ENCODE measurements at regions not wholly inside any gene's neighbourhood (a gene's known extent, or its start where the extent isn't known, plus 50 kb on each side); places are given as distances from the start of the nearest gene placed in this dataset.

DNA sequence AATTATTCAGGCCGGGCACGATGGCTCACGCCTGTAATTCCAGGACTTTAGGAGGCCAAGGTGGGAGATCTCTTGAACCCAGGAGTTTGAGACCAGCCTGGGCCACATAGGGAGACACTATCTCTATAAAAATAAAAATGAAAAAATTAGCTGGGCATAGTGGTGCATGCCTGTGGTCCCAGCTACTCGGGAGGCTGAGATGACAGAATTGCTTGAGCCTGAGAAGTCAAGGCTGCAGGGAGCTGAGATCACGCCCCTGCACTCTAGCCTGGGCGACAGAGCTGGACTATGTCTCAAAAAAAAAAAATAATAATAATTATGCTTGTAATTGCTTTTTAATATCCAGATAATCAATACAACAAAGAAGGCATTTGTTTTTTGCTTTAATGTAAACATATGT is 91.3 kb downstream of the RIPK4 start:
- Histone ChIP-seq H3K27me3 (replicated peaks in 1 of 4; ENCODE audit: control extremely low read depth in 1 of 4, control insufficient read depth in 3 of 4, insufficient read depth in 4 of 4, low read length in 3 of 4) (peaks cover 0 to 6% (median 0%) of the 10 kb centered on the region in 4 experiments), H4K20me1 (ENCODE audit: control insufficient read depth, insufficient read depth, low read length, poor library complexity, severe bottlenecking) (no peaks in the 10 kb centered on the region), H3K4me1 (ENCODE audit: control insufficient read depth in 2 of 2, insufficient read depth in 2 of 2, low read length in 2 of 2) (no peaks in the 10 kb centered on the region), H3K9ac (ENCODE audit: low read length) (no peak overlapping the region), H3K36me3 (replicated peaks in 1 of 2; ENCODE audit: control extremely low read depth in 1 of 2, control insufficient read depth in 1 of 2, extremely low read depth in 1 of 2, insufficient read depth in 2 of 2, low read length in 1 of 2) (no peaks in the 10 kb centered on the region), H3K79me2 (ENCODE audit: control insufficient read depth, insufficient read depth, low read length) (no peaks in the 10 kb centered on the region), H3K4me2 (replicated peaks; ENCODE audit: low read depth, low read length, poor library complexity, severe bottlenecking) (no peak overlapping the region), H3K27ac (ENCODE audit: low read length in 2 of 2) (no peak overlapping the region), H3K9me3 (ENCODE audit: control extremely low read depth in 1 of 3, control insufficient read depth in 2 of 3, insufficient read depth in 1 of 3, low read length in 2 of 3) (no peaks in the 10 kb centered on the region), H2AFZ (ENCODE audit: insufficient read depth, low read depth, low read length, poor library complexity, severe bottlenecking) (no peak overlapping the region), H3K4me3 (ENCODE audit: control extremely low read depth in 1 of 5, extremely low read depth in 1 of 5, insufficient read depth in 1 of 5, low read depth in 2 of 5, low read length in 4 of 5) (no peak overlapping the region)
- peaks cover 20% of the 10 kb centered on the region for H3K27me3 Mint-ChIP-seq
- TF ChIP-seq, protein P1, sequence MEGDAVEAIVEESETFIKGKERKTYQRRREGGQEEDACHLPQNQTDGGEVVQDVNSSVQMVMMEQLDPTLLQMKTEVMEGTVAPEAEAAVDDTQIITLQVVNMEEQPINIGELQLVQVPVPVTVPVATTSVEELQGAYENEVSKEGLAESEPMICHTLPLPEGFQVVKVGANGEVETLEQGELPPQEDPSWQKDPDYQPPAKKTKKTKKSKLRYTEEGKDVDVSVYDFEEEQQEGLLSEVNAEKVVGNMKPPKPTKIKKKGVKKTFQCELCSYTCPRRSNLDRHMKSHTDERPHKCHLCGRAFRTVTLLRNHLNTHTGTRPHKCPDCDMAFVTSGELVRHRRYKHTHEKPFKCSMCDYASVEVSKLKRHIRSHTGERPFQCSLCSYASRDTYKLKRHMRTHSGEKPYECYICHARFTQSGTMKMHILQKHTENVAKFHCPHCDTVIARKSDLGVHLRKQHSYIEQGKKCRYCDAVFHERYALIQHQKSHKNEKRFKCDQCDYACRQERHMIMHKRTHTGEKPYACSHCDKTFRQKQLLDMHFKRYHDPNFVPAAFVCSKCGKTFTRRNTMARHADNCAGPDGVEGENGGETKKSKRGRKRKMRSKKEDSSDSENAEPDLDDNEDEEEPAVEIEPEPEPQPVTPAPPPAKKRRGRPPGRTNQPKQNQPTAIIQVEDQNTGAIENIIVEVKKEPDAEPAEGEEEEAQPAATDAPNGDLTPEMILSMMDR (IDR thresholded peaks at IDR 0.05) = no peak
- TF ChIP-seq EZH2 (IDR thresholded peaks at IDR 0.05; ENCODE audit: borderline replicate concordance, insufficient read depth, low read depth, low read length, poor library complexity, severe bottlenecking) = no peak
- no CpG with 5 or more reads among the region's 6 CpGs for WGBS (ENCODE audit: insufficient coverage)
- H3K27ac Mint-ChIP-seq = no peak overlapping the region
- H3K4me1 Mint-ChIP-seq = no peaks in the 10 kb centered on the region
- ChIA-PET POLR2A (no interaction called here), CTCF (no interaction called here)
- DNase-seq (no peak), ATAC-seq (ENCODE audit: low read depth) (no peak)
- no peaks in the 10 kb centered on the region for H3K9me3 Mint-ChIP-seq (ENCODE audit: insufficient read depth)
- no peak overlapping the region for H3K4me3 Mint-ChIP-seq
- intact Hi-C loops (cut with micrococcal nuclease) = no loop called here

DNA sequence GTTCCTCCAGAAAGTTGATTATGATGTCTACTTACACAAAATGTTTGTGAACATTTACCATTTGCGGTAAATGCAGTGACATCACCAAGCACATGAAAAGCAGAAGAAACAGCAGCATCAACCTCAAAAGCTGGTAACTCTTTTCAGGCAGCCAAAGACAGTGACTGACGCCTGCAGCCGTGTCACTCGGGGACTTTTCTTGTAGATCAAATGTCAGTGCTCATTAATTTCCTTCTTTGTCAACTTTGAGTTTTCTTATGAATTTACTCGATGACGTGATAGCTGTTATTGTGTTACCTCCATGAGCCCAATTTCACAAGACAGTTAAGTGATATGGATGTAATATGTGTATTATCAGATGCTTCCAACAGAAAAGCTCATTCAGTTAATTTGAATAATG is 92.5 kb downstream of the RIPK4 start:
- Histone ChIP-seq H3K9ac (ENCODE audit: low read length) (no peak overlapping the region), H2AFZ (ENCODE audit: insufficient read depth, low read depth, low read length, poor library complexity, severe bottlenecking) (no peak overlapping the region), H3K27me3 (replicated peaks in 1 of 4; ENCODE audit: control extremely low read depth in 1 of 4, control insufficient read depth in 3 of 4, insufficient read depth in 4 of 4, low read length in 3 of 4) (peaks cover 0 to 3% (median 0%) of the 10 kb centered on the region in 4 experiments), H3K4me2 (replicated peaks; ENCODE audit: low read depth, low read length, poor library complexity, severe bottlenecking) (no peak overlapping the region), H3K36me3 (replicated peaks in 1 of 2; ENCODE audit: control extremely low read depth in 1 of 2, control insufficient read depth in 1 of 2, extremely low read depth in 1 of 2, insufficient read depth in 2 of 2, low read length in 1 of 2) (no peaks in the 10 kb centered on the region), H3K27ac (ENCODE audit: low read length in 2 of 2) (no peak overlapping the region), H3K9me3 (ENCODE audit: control extremely low read depth in 1 of 3, control insufficient read depth in 2 of 3, insufficient read depth in 1 of 3, low read length in 2 of 3) (no peaks in the 10 kb centered on the region), H4K20me1 (ENCODE audit: control insufficient read depth, insufficient read depth, low read length, poor library complexity, severe bottlenecking) (no peaks in the 10 kb centered on the region), H3K4me1 (ENCODE audit: control insufficient read depth in 2 of 2, insufficient read depth in 2 of 2, low read length in 2 of 2) (no peaks in the 10 kb centered on the region), H3K79me2 (ENCODE audit: control insufficient read depth, insufficient read depth, low read length) (no peaks in the 10 kb centered on the region), H3K4me3 (ENCODE audit: control extremely low read depth in 1 of 5, extremely low read depth in 1 of 5, insufficient read depth in 1 of 5, low read depth in 2 of 5, low read length in 4 of 5) (no peak overlapping the region)
- intact Hi-C loops (cut with micrococcal nuclease) = no loop called here
- no peak for DNase-seq
- no peak for ATAC-seq (ENCODE audit: low read depth)
- H3K4me1 Mint-ChIP-seq = no peaks in the 10 kb centered on the region
- 100% methylated on average over 4 of the region's 6 CpGs for whole genome bisulfite sequencing (ENCODE audit: insufficient coverage)
- no peak for TF ChIP-seq EZH2 (IDR thresholded peaks at IDR 0.05; ENCODE audit: borderline replicate concordance, insufficient read depth, low read depth, low read length, poor library complexity, severe bottlenecking)
- TF ChIP-seq, protein P1 (IDR thresholded peaks at IDR 0.05) = no peak
- POLR2A ChIA-PET = no interaction called here
- peaks cover 20% of the 10 kb centered on the region for H3K27me3 Mint-ChIP-seq
- no peaks in the 10 kb centered on the region for H3K9me3 Mint-ChIP-seq (ENCODE audit: insufficient read depth)
- CTCF ChIA-PET = no interaction called here
- H3K4me3 Mint-ChIP-seq = no peak overlapping the region
- no peak overlapping the region for H3K27ac Mint-ChIP-seq
